Activated CD4-positive, alpha-beta T cell treated with anti-CD3 and anti-CD28 coated beads, Interleukin-2, amount 50 U/mL, for 24 hours (primary cell): ENCODE measurements at regions not wholly inside any gene's neighbourhood (a gene's known extent, or its start where the extent isn't known, plus 50 kb on each side); places are given as distances from the start of the nearest gene placed in this dataset.

Experiments
- DNase-seq, 2 donors: peaks; one replicate each; pipeline ENCODE4 v3.0.0-alpha.2; 2020; ENCODE audit warnings: low read depth in 1 of 2, low spot score in 1 of 2

GRCh38 chr15:47523681-47524475, 193.4 kb upstream of the SEMA6D start:
- DNase-seq, result no peak

GRCh38 chr15:47529241-47529640, 188.1 kb upstream of the SEMA6D start:
- no peak for DNase-seq

GRCh38 chr15:47534673-47535072, 182.6 kb upstream of the SEMA6D start:
- DNase-seq, result no peak

GRCh38 chr15:47541562-47541961, 175.7 kb upstream of the SEMA6D start:
- no peak for DNase-seq

GRCh38 chr15:47542312-47542989, 174.9 kb upstream of the SEMA6D start:
- DNase-seq, result no peak

- DNase-seq, result no peak
Measured at GRCh38 chr15:47548231-47548630, 169.1 kb upstream of the SEMA6D start.

GRCh38 chr15:47548986-47549385, 168.3 kb upstream of the SEMA6D start:
- no peak for DNase-seq

GRCh38 chr15:47551079-47551478, 166.2 kb upstream of the SEMA6D start:
- no peak for DNase-seq

GRCh38 chr15:47551546-47551945, 165.8 kb upstream of the SEMA6D start:
- DNase-seq, result no peak

- no peak for DNase-seq
Measured at GRCh38 chr15:47552978-47553608, 164.2 kb upstream of the SEMA6D start.

GRCh38 chr15:47553947-47554346, 163.4 kb upstream of the SEMA6D start:
- no peak for DNase-seq

GRCh38 chr15:47561102-47561501, 156.2 kb upstream of the SEMA6D start:
- DNase-seq, result no peak

GRCh38 chr15:47565949-47566348, 151.4 kb upstream of the SEMA6D start:
- no peak for DNase-seq

GRCh38 chr15:47566610-47567009, 150.7 kb upstream of the SEMA6D start:
- DNase-seq, result no peak

- DNase-seq, result no peak
Measured at GRCh38 chr15:47568030-47568429, 149.3 kb upstream of the SEMA6D start.

GRCh38 chr15:47570044-47570443, 147.3 kb upstream of the SEMA6D start:
- DNase-seq, result no peak

- DNase-seq, result no peak
Measured at GRCh38 chr15:47570451-47570850, 146.9 kb upstream of the SEMA6D start.

- no peak for DNase-seq
Measured at GRCh38 chr15:47570881-47571640, 146.2 kb upstream of the SEMA6D start.

- no peak for DNase-seq
Measured at GRCh38 chr15:47573673-47574072, 143.6 kb upstream of the SEMA6D start.

- DNase-seq, result no peak
Measured at GRCh38 chr15:47577000-47577399, 140.3 kb upstream of the SEMA6D start.

- no peak for DNase-seq
Measured at GRCh38 chr15:47577461-47577860, 139.8 kb upstream of the SEMA6D start.
